Liver (tissue), 8 donors: ENCODE measurements at regions not wholly inside any gene's neighbourhood (a gene's known extent, or its start where the extent isn't known, plus 50 kb on each side); places are given as distances from the start of the nearest gene placed in this dataset.

ENCODE experiments used
- DNase-seq: peaks from one replicate; pipeline ENCODE4 v3.0.0-alpha.2; 2017; ENCODE audit warnings: low spot score
- H3K27ac ChIP-seq, 2 donors: one replicate each; pipeline ENCODE4 v1.7.0; 2013; ENCODE audit warnings: inconsistent platforms in 2 of 2, low read length in 2 of 2, control low read depth in 1 of 2, low read depth in 1 of 2, mild to moderate bottlenecking in 1 of 2
- H3K27me3 ChIP-seq, 4 donors: one replicate each; pipeline versions ENCODE4 v1.6.1 to v1.7.0; 2013; ENCODE audit warnings: low read length in 3 of 4, inconsistent platforms in 1 of 4, mild to moderate bottlenecking in 1 of 4, moderate library complexity in 1 of 4; ENCODE audit not compliant: control insufficient read depth in 4 of 4, insufficient read depth in 4 of 4
- H3K36me3 ChIP-seq, 4 donors: one replicate each; pipeline versions ENCODE4 v1.6.1 to v1.7.0; 2013; ENCODE audit warnings: low read length in 3 of 4, mild to moderate bottlenecking in 3 of 4, low read depth in 1 of 4, moderate library complexity in 1 of 4; ENCODE audit not compliant: control insufficient read depth in 4 of 4, insufficient read depth in 3 of 4
- H3K4me1 ChIP-seq, 4 donors: one replicate each; pipeline versions ENCODE4 v1.6.1 to v1.7.0; 2013; ENCODE audit warnings: low read length in 3 of 4, mild to moderate bottlenecking in 3 of 4, moderate library complexity in 1 of 4; ENCODE audit not compliant: control insufficient read depth in 4 of 4, insufficient read depth in 4 of 4
- H3K4me3 ChIP-seq, 3 donors: one replicate each; pipeline versions ENCODE4 v1.6.1 to v1.7.0; 2013; ENCODE audit warnings: low read length in 3 of 3, control low read depth in 1 of 3, low read depth in 1 of 3, mild to moderate bottlenecking in 1 of 3
- H3K9ac ChIP-seq, 2 donors: one replicate each; pipeline ENCODE4 v1.7.0; 2013; ENCODE audit warnings: low read length in 2 of 2, mild to moderate bottlenecking in 2 of 2, moderate library complexity in 2 of 2, control low read depth in 1 of 2, low read depth in 1 of 2
- H3K9me3 ChIP-seq, 4 donors: one replicate each; pipeline versions ENCODE4 v1.6.1 to v1.7.0; 2013; ENCODE audit warnings: low read length in 3 of 4; ENCODE audit not compliant: control insufficient read depth in 4 of 4
- CTCF ChIP-seq: fragments of 150-350 bp; IDR thresholded peaks from 2 replicates; pipeline ENCODE4 v1.5.1; 2017; ENCODE audit warnings: improper control_type of control experiment, low read depth, low read length; ENCODE audit not compliant: missing input control
- EGR1 ChIP-seq, 2 donors: IDR thresholded peaks; 2 replicates each; pipeline ENCODE4 v1.6.1; 2016 to 2018; ENCODE audit warnings: antibody characterized with exemption in 2 of 2, low read depth in 2 of 2
- GABPA ChIP-seq, 2 donors: IDR thresholded peaks in 1 of 2; conservative IDR thresholded peaks in 1 of 2; 2 replicates each; pipeline ENCODE4 v1.6.1; 2016; ENCODE audit warnings: antibody characterized with exemption in 2 of 2, mild to moderate bottlenecking in 1 of 2, moderate library complexity in 1 of 2
- HNF4A ChIP-seq, 2 donors: conservative IDR thresholded peaks; 2 replicates each; pipeline ENCODE4 v1.6.1; 2016; ENCODE audit warnings: antibody characterized with exemption in 2 of 2, mild to moderate bottlenecking in 2 of 2
- HNF4G ChIP-seq: IDR thresholded peaks from 2 replicates; pipeline ENCODE4 v1.6.1; 2016; ENCODE audit warnings: antibody characterized with exemption
- MAX ChIP-seq: IDR thresholded peaks from 2 replicates; pipeline ENCODE4 v1.6.1; 2016; ENCODE audit warnings: antibody characterized with exemption
- NR2F2 ChIP-seq: IDR thresholded peaks from 2 replicates; pipeline ENCODE4 v1.6.1; 2016; ENCODE audit warnings: antibody characterized with exemption
- REST ChIP-seq: IDR thresholded peaks from 2 replicates; pipeline ENCODE4 v1.6.1; 2016; ENCODE audit warnings: antibody characterized with exemption, mild to moderate bottlenecking
- TAF1 ChIP-seq: conservative IDR thresholded peaks from 2 replicates; pipeline ENCODE4 v1.6.1; 2016; ENCODE audit warnings: antibody characterized with exemption, mild to moderate bottlenecking
- YY1 ChIP-seq: IDR thresholded peaks from 2 replicates; pipeline ENCODE4 v1.6.1; 2016; ENCODE audit warnings: antibody characterized with exemption, mild to moderate bottlenecking
- WGBS: extraction: QIAGEN DNeasy Blood & Tissue Kit; methylation state at CpG from one replicate; pipeline ENCODE4 v1.1.7; 2013; 5-methylcytosine and 5-hydroxymethylcytosine counted together
- donor health status: healthy.
- donor health status: healthy.
- donor health status: healthy.
- donor health status: healthy.
- donor health status: healthy.

- Histone ChIP-seq H3K9ac (no peak overlapping the region), H3K9me3 (no peaks in the 10 kb centered on the region), H3K27ac (no peak overlapping the region), H3K4me1 (no peaks in the 10 kb centered on the region), H3K36me3 (no peaks in the 10 kb centered on the region), H3K27me3 (no peaks in the 10 kb centered on the region), H3K4me3 (no peak overlapping the region)
- TF ChIP-seq MAX (no peak), CTCF (no peak), HNF4G (no peak)
- no peak for DNase-seq
Measured at GRCh38 chr14:82504894-82505293, 971.2 kb upstream of the SEL1L start.

GRCh38 chr14:82510007-82510406 is 976.4 kb upstream of the SEL1L start:
- WGBS = 87% methylated on average over 5 of the region's 5 CpGs
- H3K9me3 ChIP-seq = no peaks in the 10 kb centered on the region
- H3K4me1 ChIP-seq = no peaks in the 10 kb centered on the region
- H3K4me3 ChIP-seq = no peak overlapping the region
- no peak overlapping the region for H3K9ac ChIP-seq
- DNase-seq = no peak
- H3K27me3 ChIP-seq = no peaks in the 10 kb centered on the region
- TF ChIP-seq REST (no peak), CTCF (no peak), NR2F2 (no peak), TAF1 (no peak), MAX (no peak), EGR1 (IDR thresholded peaks at IDR 0.05; ENCODE audit: low read depth in 2 of 2) (no peak), GABPA (IDR thresholded peaks at IDR 0.05 in 1 of 2, conservative IDR thresholded peaks at IDR 0.05 in 1 of 2) (no peak), YY1 (no peak), HNF4A (conservative IDR thresholded peaks at IDR 0.05) (no peak)
- no peaks in the 10 kb centered on the region for H3K36me3 ChIP-seq
- no peak overlapping the region for H3K27ac ChIP-seq
